ENCODE measurements at regions not wholly inside any gene's neighbourhood (a gene's known extent, or its start where the extent isn't known, plus 50 kb on each side); places are given as distances from the start of the nearest gene placed in this dataset.

DNA sequence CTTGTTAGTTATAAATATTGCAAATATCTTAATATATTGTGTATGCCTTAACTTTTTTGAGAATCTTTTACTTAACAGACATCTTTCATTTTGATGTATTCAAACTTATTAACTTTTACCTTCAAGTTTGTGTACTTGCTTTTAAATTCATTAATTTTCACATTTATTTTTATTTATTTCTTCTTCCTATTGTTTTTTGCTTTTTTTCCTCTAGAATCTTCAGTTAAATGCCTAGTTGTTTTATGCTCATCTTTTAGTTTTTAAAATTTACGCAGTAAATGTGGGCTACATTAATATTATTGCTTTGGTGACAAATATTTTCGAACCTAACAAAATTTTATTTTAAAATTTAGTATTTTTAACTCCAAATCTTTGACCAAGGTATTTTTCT lies 89.0 kb downstream of the TNFAIP3 start:
- Mint-ChIP-seq H3K36me3 (ENCODE audit: low read depth) (peaks cover 11% of the 10 kb centered on the region), H3K4me1 (peaks cover 14% of the 10 kb centered on the region), H3K27ac (no peak overlapping the region), H3K27me3 (no peaks in the 10 kb centered on the region), H3K4me3 (no peak overlapping the region), H3K9me3 (peaks cover 12% of the 10 kb centered on the region)
- DNase-seq, result no peak
- intact Hi-C loops (cut with micrococcal nuclease), result no loop called here

DNA sequence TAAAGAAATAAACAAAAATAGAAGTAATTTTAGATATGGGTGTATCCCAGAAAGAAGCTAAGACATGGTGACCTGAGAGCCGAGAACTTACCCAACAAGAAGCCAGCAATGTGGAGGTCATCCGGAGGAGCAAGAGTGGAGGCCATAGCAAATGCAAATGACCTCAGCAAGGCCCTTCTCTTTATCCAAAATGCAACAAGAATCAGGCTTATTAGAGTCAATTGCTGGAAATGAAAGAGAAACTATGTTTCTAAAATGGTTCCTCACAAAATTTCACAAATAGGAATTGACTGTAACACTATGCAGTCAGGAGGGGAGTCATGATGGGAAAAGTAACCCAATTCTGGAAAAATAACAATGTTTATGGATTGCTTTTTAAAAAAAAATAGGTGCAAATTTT lies 90.4 kb downstream of the TNFAIP3 start:
- peaks cover 12% of the 10 kb centered on the region for H3K4me1 Mint-ChIP-seq

DNA sequence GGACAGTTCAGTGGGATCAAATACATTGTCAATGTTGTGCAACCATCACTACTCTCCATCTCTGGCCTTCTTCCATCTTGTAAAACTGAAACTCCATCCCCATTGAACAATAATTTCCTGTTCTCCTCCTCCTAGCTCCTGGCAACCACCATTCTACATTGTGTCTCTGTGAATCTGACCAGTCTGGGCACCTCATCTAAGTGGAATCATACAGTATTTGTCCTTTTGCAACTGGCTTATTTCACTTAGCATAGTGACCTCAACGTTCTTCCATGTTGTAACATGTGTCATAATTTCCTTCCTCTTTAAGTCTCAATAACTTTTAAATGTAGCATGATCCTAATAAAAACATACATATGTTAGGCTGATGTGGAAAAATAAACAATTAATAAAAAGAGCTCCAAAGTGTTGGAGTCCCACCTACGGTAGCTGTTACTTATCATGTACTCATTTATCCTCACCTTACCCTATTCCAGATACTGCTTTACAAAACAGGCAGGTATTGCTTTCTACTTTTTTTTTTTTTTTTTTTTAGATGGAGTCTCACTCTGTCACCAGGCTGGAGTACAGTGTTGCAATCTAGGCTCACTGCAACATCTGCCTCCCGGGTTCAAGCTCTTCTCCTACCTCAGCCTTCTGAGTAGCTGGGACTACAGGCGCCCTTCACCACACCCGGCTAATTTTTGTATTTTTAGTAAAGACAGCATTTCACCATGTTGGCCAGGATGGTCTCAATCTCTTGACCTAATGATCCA lies 91.9 kb downstream of the TNFAIP3 start:
- intact Hi-C loops (cut with micrococcal nuclease), result no loop called here
- no peaks in the 10 kb centered on the region for H3K27me3 Mint-ChIP-seq
- H3K36me3 Mint-ChIP-seq (ENCODE audit: low read depth), result peaks cover 11% of the 10 kb centered on the region
- peaks cover 15% of the 10 kb centered on the region for H3K9me3 Mint-ChIP-seq
- H3K4me3 Mint-ChIP-seq, result no peak overlapping the region
- peaks cover 12% of the 10 kb centered on the region for H3K4me1 Mint-ChIP-seq
- no peak overlapping the region for H3K27ac Mint-ChIP-seq
- DNase-seq, result no peak

More for the DNA sequence above, 90.4 kb downstream of the TNFAIP3 start:
- Mint-ChIP-seq H3K36me3 (ENCODE audit: low read depth) (peaks cover 11% of the 10 kb centered on the region), H3K27me3 (no peaks in the 10 kb centered on the region), H3K27ac (no peak overlapping the region), H3K9me3 (peaks cover 15% of the 10 kb centered on the region), H3K4me3 (no peak overlapping the region)
- intact Hi-C loops (cut with micrococcal nuclease), result no loop called here
- DNase-seq, result peak; percentile 49

DNA sequence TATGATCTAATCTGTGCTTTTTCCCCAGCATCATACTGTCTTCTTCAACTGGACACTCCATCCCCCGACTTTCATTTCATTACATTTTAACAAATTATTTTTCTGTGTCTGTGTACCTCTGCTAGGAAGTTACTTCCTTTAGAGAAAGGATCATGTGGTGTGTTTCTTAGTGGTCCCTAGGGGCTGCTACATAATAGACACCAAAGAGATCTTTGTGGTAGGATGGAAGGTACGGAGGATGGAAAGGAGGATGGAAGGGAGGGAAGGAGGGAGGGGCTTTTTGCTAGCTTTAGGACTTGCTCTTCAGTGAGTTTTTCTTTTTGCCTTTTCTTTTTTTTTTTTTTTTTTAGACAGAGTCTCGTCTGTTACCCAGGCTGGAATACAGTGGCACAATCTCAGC lies 95.7 kb downstream of the TNFAIP3 start:
- no peak for DNase-seq
- no peaks in the 10 kb centered on the region for H3K27me3 Mint-ChIP-seq
- H3K36me3 Mint-ChIP-seq (ENCODE audit: low read depth), result peaks cover 11% of the 10 kb centered on the region
- intact Hi-C loops (cut with micrococcal nuclease), result no loop called here
- no peak overlapping the region for H3K4me3 Mint-ChIP-seq
- peaks cover 15% of the 10 kb centered on the region for H3K9me3 Mint-ChIP-seq
- H3K4me1 Mint-ChIP-seq, result peaks cover 18% of the 10 kb centered on the region
- H3K27ac Mint-ChIP-seq, result no peak overlapping the region

DNA sequence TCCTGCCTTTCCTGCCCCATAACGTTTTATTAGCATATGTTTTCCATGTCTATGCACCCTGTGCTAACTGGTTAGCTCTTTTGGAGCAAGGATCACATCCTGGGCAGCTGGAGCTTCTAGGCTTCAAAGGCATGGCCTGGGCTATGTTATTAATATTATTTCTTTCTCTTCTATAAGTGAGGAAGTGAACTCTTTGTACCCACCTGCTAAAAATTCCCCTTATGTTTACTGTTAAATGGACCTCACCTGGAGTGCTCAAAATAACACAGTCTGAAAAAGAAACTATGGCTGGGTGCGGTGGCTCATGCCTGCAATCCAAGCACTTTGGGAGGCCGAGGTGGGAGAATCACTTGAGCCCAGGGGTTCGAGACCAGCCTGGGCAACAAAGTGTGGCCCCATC lies 97.8 kb downstream of the TNFAIP3 start:
- intact Hi-C loops (cut with micrococcal nuclease), result no loop called here
- H3K4me3 Mint-ChIP-seq, result no peak overlapping the region
- DNase-seq, result no peak
- H3K27ac Mint-ChIP-seq, result no peak overlapping the region
- H3K27me3 Mint-ChIP-seq, result no peaks in the 10 kb centered on the region
- H3K4me1 Mint-ChIP-seq, result peaks cover 29% of the 10 kb centered on the region
- H3K36me3 Mint-ChIP-seq (ENCODE audit: low read depth), result peaks cover 4% of the 10 kb centered on the region
- peaks cover 7% of the 10 kb centered on the region for H3K9me3 Mint-ChIP-seq

DNA sequence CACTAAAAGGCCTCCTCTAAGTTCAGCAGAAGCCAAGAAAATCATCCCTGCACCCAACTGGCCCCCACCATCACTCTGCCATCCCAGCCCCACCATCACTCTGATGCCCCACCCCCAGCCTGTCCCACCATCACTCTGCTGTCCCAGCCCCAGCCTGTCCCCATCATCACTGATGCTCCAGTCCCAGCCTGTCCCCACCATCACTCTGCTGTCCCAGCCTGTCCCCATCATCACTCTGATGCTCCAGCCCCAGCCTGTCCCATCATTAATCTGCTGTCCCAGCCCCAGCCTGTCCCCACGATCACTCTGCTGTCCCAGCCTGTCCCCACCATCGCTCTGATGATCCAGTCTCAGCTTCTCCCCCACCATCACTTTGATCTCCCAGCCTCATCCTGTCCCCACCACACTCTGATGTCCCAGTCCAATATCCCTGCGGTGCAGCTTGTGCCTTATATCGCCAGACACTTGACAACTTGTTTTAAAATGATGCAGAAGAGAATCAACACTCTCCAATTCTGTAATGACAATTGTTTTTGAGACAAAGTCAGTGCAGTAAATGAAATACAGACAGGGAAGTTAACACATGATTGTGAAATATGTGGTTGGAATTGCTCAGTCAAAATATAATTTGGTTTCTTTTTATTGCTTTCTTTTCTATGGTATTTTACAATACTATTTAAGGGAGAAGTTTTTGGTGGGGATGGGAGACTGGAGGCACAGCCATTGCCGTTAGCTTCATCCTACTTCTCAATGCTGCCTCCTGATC lies 100.8 kb downstream of the TNFAIP3 start:
- DNase-seq, result peak; percentile 58
- H3K27me3 Mint-ChIP-seq, result no peaks in the 10 kb centered on the region
- peaks cover 51% of the 10 kb centered on the region for H3K4me1 Mint-ChIP-seq
- H3K4me3 Mint-ChIP-seq, result peak overlapping the region; percentile 22
- peaks cover 5% of the 10 kb centered on the region for H3K36me3 Mint-ChIP-seq (ENCODE audit: low read depth)
- peak overlapping the region; percentile 76 for H3K27ac Mint-ChIP-seq
- intact Hi-C loops (cut with micrococcal nuclease), result loop anchor here (2.0 kb wide), 1 partner anchor 15 kb away; no protein-coding TSS in a partner anchor
- peaks cover 3% of the 10 kb centered on the region for H3K9me3 Mint-ChIP-seq

DNA sequence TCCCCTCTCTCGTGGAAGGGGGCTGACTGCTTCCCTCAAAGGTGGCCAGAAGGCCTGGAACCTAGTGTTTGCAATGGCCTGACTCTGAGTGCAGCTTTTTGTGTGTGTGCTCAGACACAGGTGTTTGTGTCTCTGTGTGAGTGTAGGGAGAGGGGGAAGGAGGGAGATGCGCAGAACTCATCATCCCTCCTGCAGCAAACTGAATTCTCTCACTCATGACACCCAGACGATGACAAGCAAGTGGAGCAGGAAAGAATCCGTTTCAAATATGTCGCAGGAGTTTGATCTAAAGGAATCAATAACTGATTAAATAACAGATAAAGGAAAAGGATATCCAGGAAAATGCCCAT lies 101.4 kb downstream of the TNFAIP3 start:
- peaks cover 3% of the 10 kb centered on the region for H3K9me3 Mint-ChIP-seq

DNA sequence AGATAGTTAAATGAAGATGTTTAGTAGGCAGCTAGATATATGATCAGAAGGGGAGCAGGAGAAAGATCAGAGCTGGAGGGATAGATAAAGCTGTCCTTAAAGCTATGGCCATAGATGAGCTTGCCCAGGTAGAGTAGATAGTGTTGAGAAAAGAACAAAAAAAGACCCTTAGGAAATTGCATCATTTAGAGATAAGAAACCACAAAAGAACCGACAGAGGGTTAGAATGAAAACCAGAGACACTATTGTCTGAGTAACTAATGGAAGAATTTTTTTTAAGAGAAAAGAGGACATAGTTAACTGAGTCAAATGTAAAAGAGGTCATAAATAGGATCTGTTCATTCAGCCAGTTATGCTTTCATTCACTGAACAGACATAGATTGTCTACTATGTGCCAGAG lies 101.8 kb downstream of the TNFAIP3 start:
- H3K4me3 Mint-ChIP-seq, result peak overlapping the region; percentile 22

More for the DNA sequence above, 101.4 kb downstream of the TNFAIP3 start:
- peak; percentile 57 for DNase-seq
- H3K4me3 Mint-ChIP-seq, result peak overlapping the region; percentile 22
- H3K27ac Mint-ChIP-seq, result peak overlapping the region; percentile 76
- H3K4me1 Mint-ChIP-seq, result peaks cover 53% of the 10 kb centered on the region
- H3K27me3 Mint-ChIP-seq, result no peaks in the 10 kb centered on the region
- intact Hi-C loops (cut with micrococcal nuclease), result loop anchor here (2.0 kb wide), 1 partner anchor 16 kb away; no protein-coding TSS in a partner anchor
- H3K36me3 Mint-ChIP-seq (ENCODE audit: low read depth), result peaks cover 5% of the 10 kb centered on the region

DNA sequence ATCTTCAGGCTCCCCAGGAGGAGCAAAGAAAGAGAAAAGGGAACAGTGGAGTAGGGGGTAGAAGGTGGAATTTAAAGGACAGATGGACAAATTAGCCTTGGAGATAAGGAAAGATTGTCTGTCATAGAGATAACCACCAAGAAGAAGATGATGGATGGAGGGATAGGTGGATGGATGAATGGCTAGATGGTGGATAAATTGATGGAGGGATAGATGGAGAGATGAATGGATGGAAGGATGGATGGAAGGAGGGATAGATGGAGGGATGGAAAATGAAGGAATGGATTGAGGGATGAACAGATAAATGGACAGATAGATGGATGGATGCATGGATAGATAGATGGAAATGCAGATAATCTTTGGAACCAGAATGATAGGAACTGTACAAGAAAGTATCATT lies 102.8 kb downstream of the TNFAIP3 start:
- intact Hi-C loops (cut with micrococcal nuclease), result loop anchor here (1.0 to 10.0 kb wide), 3 partner anchors 17 to 585 kb away; no protein-coding TSS in a partner anchor
- Mint-ChIP-seq H3K4me3 (peak overlapping the region; percentile 13), H3K36me3 (ENCODE audit: low read depth) (peaks cover 5% of the 10 kb centered on the region), H3K4me1 (peaks cover 64% of the 10 kb centered on the region), H3K27me3 (no peaks in the 10 kb centered on the region), H3K27ac (peak overlapping the region; percentile 75), H3K9me3 (peaks cover 7% of the 10 kb centered on the region)
- no peak for DNase-seq

More for the DNA sequence above, 101.8 kb downstream of the TNFAIP3 start:
- Mint-ChIP-seq H3K27me3 (no peaks in the 10 kb centered on the region), H3K9me3 (peaks cover 5% of the 10 kb centered on the region), H3K4me1 (peaks cover 56% of the 10 kb centered on the region), H3K27ac (peak overlapping the region; percentile 76), H3K36me3 (ENCODE audit: low read depth) (peaks cover 5% of the 10 kb centered on the region)
- intact Hi-C loops (cut with micrococcal nuclease), result loop anchor here (1.0 to 2.0 kb wide), 2 partner anchors 16 to 42 kb away; no protein-coding TSS in a partner anchor
- peak; percentile 54 for DNase-seq

DNA sequence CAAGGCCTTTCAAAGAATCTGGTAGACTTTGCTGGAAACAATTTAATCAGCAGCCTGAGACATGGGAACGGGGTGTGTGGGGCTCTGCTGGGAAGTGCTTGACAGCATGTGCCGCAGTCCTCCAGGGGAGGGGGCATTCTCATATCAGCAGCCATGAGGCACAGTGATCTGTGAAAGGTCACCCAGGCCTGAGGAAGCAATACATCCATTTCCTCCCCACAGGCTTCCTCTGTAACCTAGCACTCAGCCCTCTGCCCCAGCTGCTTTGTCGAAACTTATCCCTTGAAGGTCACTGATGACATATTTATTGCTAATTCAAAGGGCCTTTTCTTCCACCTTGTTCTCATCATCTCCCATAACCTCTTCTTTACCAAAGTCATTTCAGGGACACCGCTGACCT lies 103.3 kb downstream of the TNFAIP3 start:
- H3K36me3 Mint-ChIP-seq (ENCODE audit: low read depth), result peaks cover 5% of the 10 kb centered on the region
- peak overlapping the region; percentile 75 for H3K27ac Mint-ChIP-seq
- H3K27me3 Mint-ChIP-seq, result no peaks in the 10 kb centered on the region
- DNase-seq, result peak; percentile 58
- peaks cover 68% of the 10 kb centered on the region for H3K4me1 Mint-ChIP-seq
- intact Hi-C loops (cut with micrococcal nuclease), result loop anchor here (10.0 kb wide), 1 partner anchor 586 kb away; no protein-coding TSS in a partner anchor
- peaks cover 7% of the 10 kb centered on the region for H3K9me3 Mint-ChIP-seq
- H3K4me3 Mint-ChIP-seq, result no peak overlapping the region

DNA sequence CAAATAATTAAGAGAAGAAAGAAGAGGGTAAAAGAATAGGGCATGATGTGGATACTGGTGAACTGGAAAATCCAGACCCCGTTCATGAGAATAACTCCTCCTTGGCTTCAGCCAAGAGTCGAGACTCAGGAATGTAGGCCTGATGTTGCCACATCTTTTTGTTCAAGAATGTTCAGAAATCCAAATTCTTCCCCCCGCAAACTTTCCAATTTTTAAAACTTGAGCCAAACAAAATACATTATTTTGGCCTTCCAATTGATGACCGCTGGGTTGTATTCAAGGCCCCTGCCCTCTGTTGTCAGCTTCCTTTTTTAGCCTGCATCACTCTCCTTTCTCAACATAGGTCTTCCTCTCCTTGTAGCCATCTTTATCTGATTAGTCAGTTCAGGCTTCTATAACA lies 106.1 kb downstream of the TNFAIP3 start:
- no peaks in the 10 kb centered on the region for H3K27me3 Mint-ChIP-seq
- peaks cover 2% of the 10 kb centered on the region for H3K36me3 Mint-ChIP-seq (ENCODE audit: low read depth)
- peak; percentile 48 for DNase-seq
- intact Hi-C loops (cut with micrococcal nuclease), result loop anchor here (10.0 kb wide), 1 partner anchor 588 kb away; no protein-coding TSS in a partner anchor
- H3K4me1 Mint-ChIP-seq, result peaks cover 73% of the 10 kb centered on the region
- no peak overlapping the region for H3K4me3 Mint-ChIP-seq
- H3K27ac Mint-ChIP-seq, result no peak overlapping the region
- H3K9me3 Mint-ChIP-seq, result peaks cover 7% of the 10 kb centered on the region

DNA sequence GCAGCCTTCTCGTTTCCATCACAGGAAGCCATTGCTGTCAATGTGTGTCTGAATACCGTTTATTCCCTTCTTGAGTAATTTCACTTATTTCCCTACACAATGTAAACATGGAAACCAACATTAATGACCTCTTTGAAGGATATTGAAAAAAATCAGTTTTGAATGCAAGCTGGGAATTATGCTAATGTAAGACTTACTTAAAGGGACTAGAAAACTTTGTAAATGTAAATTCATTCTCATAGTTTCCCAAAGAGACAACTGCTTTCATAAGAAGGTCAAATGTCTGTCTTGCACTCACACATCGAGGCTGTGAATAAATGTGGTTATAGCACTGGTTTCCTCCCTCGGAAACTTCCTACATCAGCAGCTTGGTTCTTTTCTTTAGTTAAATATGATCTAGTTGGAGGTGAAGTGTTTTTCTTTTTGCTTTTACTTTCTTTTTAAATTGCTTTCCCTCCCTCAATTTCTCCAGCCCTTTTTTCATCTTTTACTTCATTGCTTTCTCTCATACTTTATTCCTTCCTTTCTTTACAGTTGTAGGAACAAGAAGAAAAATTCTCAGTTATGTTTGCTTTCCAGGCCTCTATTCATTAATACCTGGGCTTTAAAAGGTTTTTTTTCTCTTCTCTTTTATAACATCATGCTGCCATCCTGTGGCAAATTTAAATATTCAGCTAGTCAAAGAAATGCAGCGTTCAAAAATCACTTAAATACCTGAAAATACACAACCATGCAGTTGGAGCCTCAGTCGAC lies 108.3 kb downstream of the TNFAIP3 start:
- no peaks in the 10 kb centered on the region for H3K27me3 Mint-ChIP-seq
- H3K36me3 Mint-ChIP-seq (ENCODE audit: low read depth), result no peaks in the 10 kb centered on the region
- DNase-seq, result peak; percentile 82
- peak overlapping the region; percentile 77 for H3K4me3 Mint-ChIP-seq
- H3K9me3 Mint-ChIP-seq, result peaks cover 4% of the 10 kb centered on the region
- H3K27ac Mint-ChIP-seq, result peak overlapping the region; percentile 92
- H3K4me1 Mint-ChIP-seq, result peaks cover 55% of the 10 kb centered on the region
- intact Hi-C loops (cut with micrococcal nuclease), result loop anchor here (1.0 to 10.0 kb wide), 10 partner anchors 35 to 591 kb away; no protein-coding TSS in a partner anchor

DNA sequence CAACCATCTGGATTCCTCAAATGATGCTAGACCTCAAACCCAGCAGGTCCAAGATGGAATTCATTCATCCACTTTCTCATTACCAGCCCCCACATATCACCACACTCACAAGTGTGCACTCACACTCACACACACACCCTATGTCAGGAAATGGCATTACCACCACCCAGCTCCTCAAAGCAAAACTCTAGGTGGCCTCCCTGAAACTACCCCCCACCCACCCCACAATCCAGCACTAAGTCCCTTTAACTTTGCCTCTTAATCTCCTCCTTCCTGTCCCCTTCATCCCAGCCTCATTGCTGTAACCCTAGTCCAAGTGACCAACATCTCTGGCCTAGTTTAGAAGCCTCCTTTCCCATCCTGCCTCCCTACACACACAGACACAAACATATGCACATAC lies 109.4 kb downstream of the TNFAIP3 start:
- Mint-ChIP-seq H3K36me3 (ENCODE audit: low read depth) (no peaks in the 10 kb centered on the region), H3K4me1 (peaks cover 46% of the 10 kb centered on the region), H3K27ac (peak overlapping the region; percentile 26), H3K9me3 (peaks cover 4% of the 10 kb centered on the region), H3K4me3 (peak overlapping the region; percentile 2), H3K27me3 (no peaks in the 10 kb centered on the region)
- intact Hi-C loops (cut with micrococcal nuclease), result loop anchor here (10.0 kb wide), 1 partner anchor 592 kb away; no protein-coding TSS in a partner anchor
- DNase-seq, result peak; percentile 60
